ENCODE measurements at regions not wholly inside any gene's neighbourhood (a gene's known extent, or its start where the extent isn't known, plus 50 kb on each side); places are given as distances from the start of the nearest gene placed in this dataset.
"Not testable (repeated sequence)": the region's sequence is repeated elsewhere in the genome, so short reads cannot be mapped to it uniquely, and the experiment has no call there.

DNA sequence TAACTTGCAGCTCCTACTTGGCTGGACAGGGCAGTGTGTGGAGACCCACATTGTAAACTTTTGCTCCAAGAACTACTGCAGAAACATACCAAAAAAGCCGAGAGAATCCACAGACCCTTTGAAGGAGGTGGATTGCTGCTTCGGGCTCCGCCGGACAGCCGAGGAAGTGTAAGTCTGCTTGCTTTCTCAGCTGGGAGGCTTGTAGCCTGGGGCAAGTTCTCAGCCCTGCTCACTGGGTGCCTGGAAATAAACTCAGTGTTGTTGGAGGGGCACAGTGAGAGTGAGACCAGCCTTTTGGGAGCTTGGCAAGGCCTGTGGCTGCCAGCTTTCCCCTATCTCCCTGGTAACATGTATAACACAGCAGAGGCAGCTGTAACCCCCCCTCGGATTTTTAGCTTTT, 215.6 kb downstream of the SYK start:
- H3K4me3 ChIP-seq (ENCODE audit: low read length): no peak overlapping the region
- TF ChIP-seq, protein P1, sequence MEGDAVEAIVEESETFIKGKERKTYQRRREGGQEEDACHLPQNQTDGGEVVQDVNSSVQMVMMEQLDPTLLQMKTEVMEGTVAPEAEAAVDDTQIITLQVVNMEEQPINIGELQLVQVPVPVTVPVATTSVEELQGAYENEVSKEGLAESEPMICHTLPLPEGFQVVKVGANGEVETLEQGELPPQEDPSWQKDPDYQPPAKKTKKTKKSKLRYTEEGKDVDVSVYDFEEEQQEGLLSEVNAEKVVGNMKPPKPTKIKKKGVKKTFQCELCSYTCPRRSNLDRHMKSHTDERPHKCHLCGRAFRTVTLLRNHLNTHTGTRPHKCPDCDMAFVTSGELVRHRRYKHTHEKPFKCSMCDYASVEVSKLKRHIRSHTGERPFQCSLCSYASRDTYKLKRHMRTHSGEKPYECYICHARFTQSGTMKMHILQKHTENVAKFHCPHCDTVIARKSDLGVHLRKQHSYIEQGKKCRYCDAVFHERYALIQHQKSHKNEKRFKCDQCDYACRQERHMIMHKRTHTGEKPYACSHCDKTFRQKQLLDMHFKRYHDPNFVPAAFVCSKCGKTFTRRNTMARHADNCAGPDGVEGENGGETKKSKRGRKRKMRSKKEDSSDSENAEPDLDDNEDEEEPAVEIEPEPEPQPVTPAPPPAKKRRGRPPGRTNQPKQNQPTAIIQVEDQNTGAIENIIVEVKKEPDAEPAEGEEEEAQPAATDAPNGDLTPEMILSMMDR (IDR thresholded peaks at IDR 0.05): no peak
- DNase-seq: no peak
- Mint-ChIP-seq H3K4me1 (no peaks in the 10 kb centered on the region), H3K27ac (no peak overlapping the region), H3K27me3 (ENCODE audit: low read depth in 2 of 2) (peaks cover 16 to 41% of the 10 kb centered on the region in 2 donors), H3K4me3 (no peak overlapping the region), H3K36me3 (peaks cover 27% of the 10 kb centered on the region), H3K9me3 (peaks cover 4 to 12% of the 10 kb centered on the region in 2 donors)
- no peaks in the 10 kb centered on the region for H3K36me3 ChIP-seq (ENCODE audit: control insufficient read depth, insufficient read depth, low read length)
- WGBS (ENCODE audit: insufficient coverage): 89% methylated on average over 5 of the region's 6 CpGs
- intact Hi-C loops (cut with micrococcal nuclease): no loop called here
- H3K27ac ChIP-seq (ENCODE audit: low read length): no peak overlapping the region
- no peaks in the 10 kb centered on the region for H3K4me1 ChIP-seq (ENCODE audit: control insufficient read depth, insufficient read depth, low read length)
- ATAC-seq: no peak
- no peaks in the 10 kb centered on the region for H3K27me3 ChIP-seq (ENCODE audit: control insufficient read depth, insufficient read depth, low read length)
- H3K9me3 ChIP-seq (ENCODE audit: control insufficient read depth, insufficient read depth, low read length): peaks cover 7% of the 10 kb centered on the region

DNA sequence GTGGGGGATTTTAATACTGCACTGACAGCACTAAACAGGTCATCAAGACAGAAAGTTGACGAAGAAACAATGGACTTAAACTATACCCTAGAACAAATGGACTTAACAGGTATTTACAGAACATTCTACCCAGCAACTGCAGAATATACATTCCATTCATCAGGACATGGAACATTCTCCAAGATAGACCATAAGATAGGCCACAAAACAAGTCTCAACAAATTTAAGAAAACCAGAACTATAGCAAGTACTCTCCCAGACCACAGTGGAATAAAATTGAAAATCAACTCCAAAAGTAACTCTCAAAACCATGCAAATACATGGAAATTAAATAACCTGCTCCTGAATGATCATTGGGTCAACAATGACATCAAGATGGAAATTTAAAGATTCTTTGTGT, 218.3 kb downstream of the SYK start:
- H3K4me1 Mint-ChIP-seq; H3K4me1 ChIP-seq (ENCODE audit: control insufficient read depth, insufficient read depth, low read length); DNase-seq; ATAC-seq; intact Hi-C loops (cut with micrococcal nuclease); H3K4me3 ChIP-seq (ENCODE audit: low read length); H3K27me3 ChIP-seq (ENCODE audit: control insufficient read depth, insufficient read depth, low read length); H3K27ac Mint-ChIP-seq; H3K9me3 Mint-ChIP-seq; H3K27ac ChIP-seq (ENCODE audit: low read length); H3K36me3 ChIP-seq (ENCODE audit: control insufficient read depth, insufficient read depth, low read length); H3K9me3 ChIP-seq (ENCODE audit: control insufficient read depth, insufficient read depth, low read length); H3K4me3 Mint-ChIP-seq: not testable (repeated sequence)
- H3K27me3 Mint-ChIP-seq (ENCODE audit: low read depth in 2 of 2): peaks cover 12 to 37% of the 10 kb centered on the region in 2 donors
- WGBS (ENCODE audit: insufficient coverage): 100% methylated on average over 1 of the region's 1 CpG
- peaks cover 16% of the 10 kb centered on the region for H3K36me3 Mint-ChIP-seq

DNA sequence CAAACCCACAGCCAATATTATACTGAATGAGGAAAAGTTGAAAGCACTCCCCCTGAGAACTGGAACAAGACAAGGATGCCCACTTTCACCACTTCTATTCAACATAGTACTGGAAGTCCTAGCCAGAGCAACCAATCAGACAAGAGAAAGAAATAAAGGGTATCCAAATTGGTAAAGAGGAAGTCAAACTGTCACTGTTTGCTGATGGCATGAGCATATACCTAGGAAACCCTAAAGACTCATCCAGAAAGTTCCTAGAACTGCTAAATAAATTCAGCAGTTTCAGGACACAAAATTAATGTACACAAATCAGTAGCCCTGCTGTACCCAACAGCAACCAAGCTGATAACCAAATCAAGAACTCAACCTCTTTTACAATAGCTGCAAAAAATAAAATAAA, 220.0 kb downstream of the SYK start:
- H3K27ac Mint-ChIP-seq; intact Hi-C loops (cut with micrococcal nuclease); H3K4me1 ChIP-seq (ENCODE audit: control insufficient read depth, insufficient read depth, low read length); H3K4me3 ChIP-seq (ENCODE audit: low read length); H3K4me1 Mint-ChIP-seq; H3K9me3 ChIP-seq (ENCODE audit: control insufficient read depth, insufficient read depth, low read length); ATAC-seq; DNase-seq; H3K27me3 ChIP-seq (ENCODE audit: control insufficient read depth, insufficient read depth, low read length); H3K4me3 Mint-ChIP-seq; H3K27ac ChIP-seq (ENCODE audit: low read length); H3K9me3 Mint-ChIP-seq; H3K36me3 ChIP-seq (ENCODE audit: control insufficient read depth, insufficient read depth, low read length): not testable (repeated sequence)
- Mint-ChIP-seq H3K36me3 (peaks cover 16% of the 10 kb centered on the region), H3K27me3 (ENCODE audit: low read depth in 2 of 2) (peaks cover 12 to 36% of the 10 kb centered on the region in 2 donors)

DNA sequence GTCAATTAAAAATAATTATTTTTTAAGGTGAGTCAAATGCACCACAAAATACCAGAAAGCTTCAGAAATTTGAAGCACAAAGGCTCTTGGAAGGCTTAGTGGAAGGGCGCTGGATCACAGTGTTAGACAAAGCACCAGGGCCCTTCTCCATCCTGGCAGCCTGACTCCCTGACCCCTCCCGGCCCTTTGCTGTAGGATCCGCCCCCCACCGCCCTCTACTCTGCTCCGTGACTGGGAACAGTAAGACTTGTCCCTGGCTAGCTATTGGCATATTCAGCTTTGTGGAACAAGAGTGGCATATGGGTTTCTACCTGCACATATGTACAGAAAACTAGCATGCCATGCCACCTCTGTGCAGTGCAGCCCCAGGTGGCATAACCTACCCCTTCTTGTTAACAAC, 222.1 kb downstream of the SYK start:
- WGBS (ENCODE audit: insufficient coverage): 89% methylated on average over 5 of the region's 5 CpGs
- no peak for DNase-seq
- Mint-ChIP-seq H3K27me3 (ENCODE audit: low read depth in 2 of 2) (peaks cover 9 to 27% of the 10 kb centered on the region in 2 donors), H3K27ac (no peak overlapping the region), H3K9me3 (no peaks in the 10 kb centered on the region), H3K4me1 (no peaks in the 10 kb centered on the region), H3K4me3 (no peak overlapping the region), H3K36me3 (peaks cover 6% of the 10 kb centered on the region)
- no peak for ATAC-seq
- H3K27ac ChIP-seq (ENCODE audit: low read length): no peak overlapping the region
- no peaks in the 10 kb centered on the region for H3K4me1 ChIP-seq (ENCODE audit: control insufficient read depth, insufficient read depth, low read length)
- H3K9me3 ChIP-seq (ENCODE audit: control insufficient read depth, insufficient read depth, low read length): no peaks in the 10 kb centered on the region
- H3K4me3 ChIP-seq (ENCODE audit: low read length): no peak overlapping the region
- intact Hi-C loops (cut with micrococcal nuclease): no loop called here
- no peaks in the 10 kb centered on the region for H3K27me3 ChIP-seq (ENCODE audit: control insufficient read depth, insufficient read depth, low read length)
- H3K36me3 ChIP-seq (ENCODE audit: control insufficient read depth, insufficient read depth, low read length): no peaks in the 10 kb centered on the region
- TF ChIP-seq, protein P1 (IDR thresholded peaks at IDR 0.05): no peak

DNA sequence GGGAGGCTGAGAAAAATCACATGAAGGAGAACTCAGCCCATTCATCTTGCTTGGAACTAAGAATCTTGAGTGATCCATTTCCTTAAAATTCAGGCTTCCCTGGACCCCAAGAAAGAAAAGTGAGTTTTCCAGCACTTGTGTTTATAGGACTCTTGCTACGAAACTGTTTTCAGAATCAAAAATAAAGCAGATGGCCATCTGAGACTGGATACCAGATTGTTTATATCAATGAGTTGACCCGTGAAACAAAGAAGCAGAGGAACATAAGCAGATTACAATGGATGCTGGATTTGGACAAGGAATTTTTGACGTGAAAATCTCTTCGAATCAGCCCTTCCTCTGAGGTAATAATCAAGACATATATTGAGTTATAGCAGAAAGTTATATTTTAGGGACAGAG, 223.2 kb downstream of the SYK start:
- Mint-ChIP-seq H3K36me3 (no peaks in the 10 kb centered on the region), H3K4me1 (no peaks in the 10 kb centered on the region)
- 89% methylated on average over 4 of the region's 4 CpGs for WGBS (ENCODE audit: insufficient coverage)

More for the DNA sequence above, 223.2 kb downstream of the SYK start:
- no peak overlapping the region for H3K4me3 Mint-ChIP-seq
- no peaks in the 10 kb centered on the region for H3K4me1 ChIP-seq (ENCODE audit: control insufficient read depth, insufficient read depth, low read length)
- no peaks in the 10 kb centered on the region for H3K9me3 ChIP-seq (ENCODE audit: control insufficient read depth, insufficient read depth, low read length)
- H3K27me3 Mint-ChIP-seq (ENCODE audit: low read depth in 2 of 2): peaks cover 14 to 17% of the 10 kb centered on the region in 2 donors
- H3K9me3 Mint-ChIP-seq: no peaks in the 10 kb centered on the region
- H3K4me3 ChIP-seq (ENCODE audit: low read length): no peak overlapping the region
- H3K27ac ChIP-seq (ENCODE audit: low read length): no peak overlapping the region
- H3K27ac Mint-ChIP-seq: no peak overlapping the region
- no peaks in the 10 kb centered on the region for H3K36me3 ChIP-seq (ENCODE audit: control insufficient read depth, insufficient read depth, low read length)
- TF ChIP-seq, protein P1 (IDR thresholded peaks at IDR 0.05): no peak
- H3K27me3 ChIP-seq (ENCODE audit: control insufficient read depth, insufficient read depth, low read length): no peaks in the 10 kb centered on the region
- DNase-seq: no peak
- ATAC-seq: no peak
- intact Hi-C loops (cut with micrococcal nuclease): no loop called here
